Stimulated activated CD8-positive, alpha-beta memory T cell treated with anti-CD3 and anti-CD28 coated beads, Interleukin-4, amount 100 ng/mL, for 1 hour (primary cell): ENCODE measurements at regions not wholly inside any gene's neighbourhood (a gene's known extent, or its start where the extent isn't known, plus 50 kb on each side); places are given as distances from the start of the nearest gene placed in this dataset.

Experiments used
- DNase-seq, 2 donors: peaks; one replicate each; pipeline ENCODE4 v3.0.0-alpha.2; 2020; ENCODE audit warnings: low read depth in 2 of 2, low spot score in 1 of 2

GRCh38 chr10:43963379-43963778 lies 314.7 kb upstream of the ZNF32 start:
- no peak for DNase-seq

GRCh38 chr10:43962346-43963191 lies 313.9 kb upstream of the ZNF32 start:
- DNase-seq: no peak

- no peak for DNase-seq
These were observed 313.1 kb upstream of the ZNF32 start for GRCh38 chr10:43961523-43962345.

GRCh38 chr10:43960981-43961380 lies 312.3 kb upstream of the ZNF32 start:
- DNase-seq: no peak

GRCh38 chr10:43960477-43960876 lies 311.8 kb upstream of the ZNF32 start:
- no peak for DNase-seq

GRCh38 chr10:43960135-43960415 lies 311.4 kb upstream of the ZNF32 start:
- DNase-seq: no peak

GRCh38 chr10:43959364-43960134 lies 310.9 kb upstream of the ZNF32 start:
- DNase-seq: no peak

GRCh38 chr10:43958964-43959363 lies 310.3 kb upstream of the ZNF32 start:
- DNase-seq: no peak

GRCh38 chr10:43958071-43958432 lies 309.4 kb upstream of the ZNF32 start:
- DNase-seq: no peak

- no peak for DNase-seq
These were observed 308.8 kb upstream of the ZNF32 start for GRCh38 chr10:43957267-43958070.

- no peak for DNase-seq
These were observed 307.3 kb upstream of the ZNF32 start for GRCh38 chr10:43955978-43956377.

GRCh38 chr10:43955002-43955596 lies 306.4 kb upstream of the ZNF32 start:
- no peak for DNase-seq

- no peak for DNase-seq
These were observed 305.0 kb upstream of the ZNF32 start for GRCh38 chr10:43953672-43954071.

GRCh38 chr10:43952760-43953159 lies 304.1 kb upstream of the ZNF32 start:
- no peak for DNase-seq

- DNase-seq: no peak
These were observed 300.7 kb upstream of the ZNF32 start for GRCh38 chr10:43949351-43949750.

- no peak for DNase-seq
These were observed 297.8 kb upstream of the ZNF32 start for GRCh38 chr10:43946445-43946844.

GRCh38 chr10:43945908-43946307 lies 297.2 kb upstream of the ZNF32 start:
- no peak for DNase-seq

GRCh38 chr10:43945094-43945730 lies 296.5 kb upstream of the ZNF32 start:
- DNase-seq: no peak

GRCh38 chr10:43944381-43945093 lies 295.9 kb upstream of the ZNF32 start:
- no peak for DNase-seq
